PC-3 (cell line): ENCODE measurements at regions not wholly inside any gene's neighbourhood (a gene's known extent, or its start where the extent isn't known, plus 50 kb on each side); places are given as distances from the start of the nearest gene placed in this dataset.

Source experiments
- ATAC-seq: fragments of 200-7000 bp; cut with Tn5 transposase; 2 replicates; pipeline ENCODE4 v1.9.1; 2020; ENCODE audit warnings: mild to moderate bottlenecking, moderate library complexity
- BruUV-seq: library from RNA; stranded (reverse); fragments of 400-500 nt; replicated peaks from 2 replicates; lab custom pipeline; 2021; lab: Mats Ljungman, UMichigan
- CTCF ChIA-PET: fragments of 300-600 bp; sonication (Branson Sonifier 250); formaldehyde crosslinking; loops from one replicate; lab custom pipeline; 2022; ENCODE audit warnings: antibody characterized with exemption; lab: Charles Lee
- POLR2A ChIA-PET: fragments of 300-600 bp; sonication (Branson Sonifier 250); formaldehyde crosslinking; loops from one replicate; lab custom pipeline; 2022; ENCODE audit warnings: antibody characterized with exemption; ENCODE audit not compliant: unreplicated experiment; lab: Charles Lee
- DNase-seq: peaks from one replicate; pipeline ENCODE4 v3.0.0-alpha.2; 2015
- H2AFZ ChIP-seq: fragments of 300-600 bp; sonication (generic); 2 replicates; pipeline ENCODE4 v1.6.0; 2016; ENCODE audit warnings: antibody characterized with exemption, low read length
- H3F3A ChIP-seq: fragments of 300-600 bp; sonication (generic); one replicate; pipeline ENCODE4 v1.6.0; 2017; ENCODE audit warnings: antibody characterized with exemption, low read length, control low read depth, mild to moderate bottlenecking; ENCODE audit not compliant: unreplicated experiment
- H3K27ac ChIP-seq: fragments of 300-600 bp; sonication (generic); 2 replicates; pipeline ENCODE4 v1.5.1; 2016; ENCODE audit warnings: mild to moderate bottlenecking, low read length
- H3K27me3 ChIP-seq: fragments of 300-600 bp; sonication (generic); 2 replicates; pipeline ENCODE4 v1.6.1; 2016; ENCODE audit warnings: low read length, mixed read lengths
- H3K36me3 ChIP-seq: fragments of 300-600 bp; sonication (generic); 2 replicates; pipeline ENCODE4 v1.6.1; 2016; ENCODE audit warnings: low read depth, mixed run types, low read length, mixed read lengths
- H3K4me1 ChIP-seq: fragments of 300-600 bp; sonication (generic); 2 replicates; pipeline ENCODE4 v1.5.1; 2016; ENCODE audit warnings: low read length; ENCODE audit not compliant: insufficient read depth
- H3K4me2 ChIP-seq: fragments of 300-600 bp; sonication (generic); 2 replicates; pipeline ENCODE4 v1.6.0; 2016; ENCODE audit warnings: low read length
- H3K4me3 ChIP-seq: fragments of 300-600 bp; sonication (generic); 2 replicates; pipeline ENCODE4 v1.5.1; 2016; ENCODE audit warnings: mild to moderate bottlenecking, low read length, mixed read lengths
- H3K79me2 ChIP-seq: fragments of 300-600 bp; sonication (generic); 2 replicates; pipeline ENCODE4 v1.6.1; 2017; ENCODE audit warnings: low read length, mixed read lengths
- H3K9ac ChIP-seq: fragments of 300-600 bp; sonication (generic); 2 replicates; pipeline ENCODE4 v1.6.0; 2016; ENCODE audit warnings: mild to moderate bottlenecking, low read length
- H3K9me2 ChIP-seq: fragments of 300-600 bp; sonication (generic); replicated peaks from 2 replicates; pipeline ENCODE4 v1.6.1; 2016; ENCODE audit warnings: mixed run types, low read length, mixed read lengths
- H3K9me3 ChIP-seq: fragments of 300-600 bp; sonication (generic); 2 replicates; pipeline ENCODE4 v1.6.1; 2016; ENCODE audit warnings: low read length, mixed read lengths
- H4K20me1 ChIP-seq: fragments of 300-600 bp; sonication (generic); 2 replicates; pipeline ENCODE4 v1.6.1; 2016; ENCODE audit warnings: low read length, mixed read lengths
- EZH2 ChIP-seq: fragments of 300-600 bp; sonication (generic); IDR thresholded peaks from one replicate; pipeline ENCODE4 v1.6.1; 2017; ENCODE audit warnings: antibody characterized with exemption, mild to moderate bottlenecking, low read length; ENCODE audit not compliant: unreplicated experiment
- EZH2phosphoT487 ChIP-seq: fragments of 300-600 bp; sonication (generic); IDR thresholded peaks from 2 replicates; pipeline ENCODE4 v1.6.1; 2018; ENCODE audit warnings: mild to moderate bottlenecking, antibody characterized with exemption, low read length, borderline replicate concordance
- intact Hi-C: fragments of 100-400 bp; cut with micrococcal nuclease; formaldehyde crosslinking; loops from 2 replicates; pipeline ENCODE4 v1.9.0; 2023
- TF ChIP-seq, protein P1 (sequence below): fragments of 300-600 bp; sonication (generic); conservative IDR thresholded peaks from 2 replicates; pipeline ENCODE4 v1.5.1; 2017; ENCODE audit warnings: antibody characterized with exemption, low read depth, mild to moderate bottlenecking, low read length

GRCh38 chr6:163985710-163986109, 571.2 kb downstream of the QKI start:
- H3K4me2 ChIP-seq, result no peak overlapping the region
- H3K9ac ChIP-seq, result no peak overlapping the region
- no peaks in the 10 kb centered on the region for H3K9me2 ChIP-seq
- no peak overlapping the region for H3K4me3 ChIP-seq
- H3K36me3 ChIP-seq, result no peaks in the 10 kb centered on the region
- no peaks in the 10 kb centered on the region for H4K20me1 ChIP-seq
- no TSS peak for BruUV-seq
- H3K27ac ChIP-seq, result no peak overlapping the region
- H2AFZ ChIP-seq, result no peak overlapping the region
- intact Hi-C loops, result no loop called here
- H3K9me3 ChIP-seq, result no peaks in the 10 kb centered on the region
- DNase-seq (peak; percentile 2), ATAC-seq (peak; percentile 27)
- TF ChIP-seq, protein P1, sequence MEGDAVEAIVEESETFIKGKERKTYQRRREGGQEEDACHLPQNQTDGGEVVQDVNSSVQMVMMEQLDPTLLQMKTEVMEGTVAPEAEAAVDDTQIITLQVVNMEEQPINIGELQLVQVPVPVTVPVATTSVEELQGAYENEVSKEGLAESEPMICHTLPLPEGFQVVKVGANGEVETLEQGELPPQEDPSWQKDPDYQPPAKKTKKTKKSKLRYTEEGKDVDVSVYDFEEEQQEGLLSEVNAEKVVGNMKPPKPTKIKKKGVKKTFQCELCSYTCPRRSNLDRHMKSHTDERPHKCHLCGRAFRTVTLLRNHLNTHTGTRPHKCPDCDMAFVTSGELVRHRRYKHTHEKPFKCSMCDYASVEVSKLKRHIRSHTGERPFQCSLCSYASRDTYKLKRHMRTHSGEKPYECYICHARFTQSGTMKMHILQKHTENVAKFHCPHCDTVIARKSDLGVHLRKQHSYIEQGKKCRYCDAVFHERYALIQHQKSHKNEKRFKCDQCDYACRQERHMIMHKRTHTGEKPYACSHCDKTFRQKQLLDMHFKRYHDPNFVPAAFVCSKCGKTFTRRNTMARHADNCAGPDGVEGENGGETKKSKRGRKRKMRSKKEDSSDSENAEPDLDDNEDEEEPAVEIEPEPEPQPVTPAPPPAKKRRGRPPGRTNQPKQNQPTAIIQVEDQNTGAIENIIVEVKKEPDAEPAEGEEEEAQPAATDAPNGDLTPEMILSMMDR, result no peak
- TF ChIP-seq EZH2, result no peak
- no peak for TF ChIP-seq EZH2phosphoT487
- POLR2A ChIA-PET, result no interaction called here
- no peaks in the 10 kb centered on the region for H3K4me1 ChIP-seq
- no peaks in the 10 kb centered on the region for H3F3A ChIP-seq
- H3K27me3 ChIP-seq, result no peaks in the 10 kb centered on the region
- no peaks in the 10 kb centered on the region for H3K79me2 ChIP-seq
- CTCF ChIA-PET, result no interaction called here

GRCh38 chr6:163985040-163985439, 570.5 kb downstream of the QKI start:
- no TSS peak for BruUV-seq
- H4K20me1 ChIP-seq, result no peaks in the 10 kb centered on the region
- H3K9me3 ChIP-seq, result no peaks in the 10 kb centered on the region
- H3K27ac ChIP-seq, result no peak overlapping the region
- no peaks in the 10 kb centered on the region for H3K4me1 ChIP-seq
- no peak overlapping the region for H3K4me2 ChIP-seq
- DNase-seq (no peak), ATAC-seq (no peak)
- no peaks in the 10 kb centered on the region for H3F3A ChIP-seq
- no peak overlapping the region for H3K4me3 ChIP-seq
- no peak overlapping the region for H3K9ac ChIP-seq
- H3K9me2 ChIP-seq, result no peaks in the 10 kb centered on the region
- H2AFZ ChIP-seq, result no peak overlapping the region
- CTCF ChIA-PET, result no interaction called here
- no peaks in the 10 kb centered on the region for H3K79me2 ChIP-seq
- TF ChIP-seq EZH2 (no peak), EZH2phosphoT487 (no peak)
- TF ChIP-seq, protein P1, result no peak
- intact Hi-C loops, result no loop called here
- H3K27me3 ChIP-seq, result no peaks in the 10 kb centered on the region
- H3K36me3 ChIP-seq, result no peaks in the 10 kb centered on the region
- POLR2A ChIA-PET, result no interaction called here

DNA sequence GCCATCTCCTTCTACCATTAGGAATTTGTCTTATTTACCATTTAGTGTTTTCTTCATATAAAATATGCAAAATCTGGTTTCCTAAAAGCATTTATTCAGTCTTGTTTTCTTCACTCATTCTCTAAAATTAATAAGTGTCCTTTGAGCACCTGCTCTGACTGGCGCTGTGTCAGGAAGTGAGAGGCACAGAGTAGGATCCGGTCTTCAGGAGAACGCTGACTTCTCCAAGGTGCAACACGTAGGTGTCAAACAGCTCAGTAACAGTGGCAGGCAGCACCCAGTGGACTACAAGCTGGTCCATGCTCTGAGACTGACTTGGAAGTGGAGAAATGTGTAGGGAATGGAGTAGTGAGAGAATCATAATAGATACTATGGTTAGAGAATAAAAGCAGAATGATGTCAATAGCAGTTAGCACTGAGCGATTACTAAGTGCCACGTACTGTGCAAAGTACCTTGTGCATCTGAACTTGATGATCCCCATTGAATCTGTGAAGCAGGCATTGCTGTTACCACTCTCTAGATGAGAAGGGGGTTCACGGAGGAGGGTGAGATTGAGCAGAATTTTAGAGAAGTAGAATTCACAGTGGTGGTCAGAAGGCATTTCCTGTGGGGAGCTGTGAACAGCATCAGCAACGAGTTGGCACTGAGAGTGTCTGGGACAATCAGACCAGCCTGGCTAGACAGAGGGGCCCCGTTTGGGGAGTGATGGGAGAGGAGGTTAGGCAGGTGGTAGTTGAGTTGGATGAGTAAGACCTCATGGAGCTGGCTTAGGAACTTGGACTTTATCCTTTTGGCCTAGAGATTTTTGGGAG, 569.8 kb downstream of the QKI start:
- no peaks in the 10 kb centered on the region for H3K36me3 ChIP-seq
- H3K27ac ChIP-seq, result no peak overlapping the region
- ATAC-seq (no peak), DNase-seq (no peak)
- no peaks in the 10 kb centered on the region for H3K79me2 ChIP-seq
- no TSS peak for BruUV-seq
- no peaks in the 10 kb centered on the region for H3K9me2 ChIP-seq
- no peaks in the 10 kb centered on the region for H3F3A ChIP-seq
- H3K9me3 ChIP-seq, result no peaks in the 10 kb centered on the region
- ChIA-PET CTCF (no interaction called here), POLR2A (no interaction called here)
- H3K9ac ChIP-seq, result no peak overlapping the region
- no peaks in the 10 kb centered on the region for H3K4me1 ChIP-seq
- H3K27me3 ChIP-seq, result no peaks in the 10 kb centered on the region
- intact Hi-C loops, result no loop called here
- no peak for TF ChIP-seq EZH2
- TF ChIP-seq EZH2phosphoT487, result no peak
- TF ChIP-seq, protein P1, result no peak
- H4K20me1 ChIP-seq, result no peaks in the 10 kb centered on the region
- H2AFZ ChIP-seq, result no peak overlapping the region
- H3K4me2 ChIP-seq, result no peak overlapping the region
- H3K4me3 ChIP-seq, result no peak overlapping the region
